K562 (cell line): ENCODE measurements at regions not wholly inside any gene's neighbourhood (a gene's known extent, or its start where the extent isn't known, plus 50 kb on each side); places are given as distances from the start of the nearest gene placed in this dataset.

Experiments
- ATAC-seq: fragments of 200-7000 bp; cut with Tn5 transposase; 3 replicates; pipeline ENCODE4 v1.9.1; 2020; ENCODE audit warnings: moderate library complexity
- BruUV-seq: library from RNA; stranded (reverse); fragments of 400-500 nt; replicated peaks from 2 replicates; lab custom pipeline; 2021; lab: Mats Ljungman, UMichigan
- CTCF ChIA-PET: fragments of 300-600 bp; formaldehyde crosslinking; extraction: SDS; loops from one replicate; lab custom pipeline; 2021; ENCODE audit warnings: low intra/inter-chr PET ratio; lab: Yijun Ruan, JAX
- POLR2A ChIA-PET: fragments of 300-600, 350-650 bp; sonication (Branson Sonifier 250); formaldehyde crosslinking; extraction: SDS; loops from one replicate; lab custom pipeline; 2021; ENCODE audit warnings: antibody characterized with exemption, inconsistent platforms; lab: Yijun Ruan, JAX
- DNase-seq, 4 experiments: peaks; one replicate each; pipeline versions ENCODE4 v3.0.0 to v3.0.0-alpha.2; 2011 to 2018; ENCODE audit warnings: low spot score in 3 of 4, mixed read lengths in 3 of 4; ENCODE audit errors: extremely low read depth in 1 of 4
- FAIRE-seq: peaks from 2 replicates; lab custom pipeline; 2011; peaks lifted over from hg19 to GRCh38; lab: Jason Lieb, UNC
- H2AFZ ChIP-seq: 2 replicates; pipeline ENCODE4 v1.6.0; 2011; ENCODE audit warnings: low read depth, low read length, control low read depth, inconsistent platforms
- H3K27ac ChIP-seq: fragments of 200-600 bp; 3 replicates; pipeline ENCODE4 v1.8.0; 2011; ENCODE audit warnings: low read depth, mild to moderate bottlenecking, control low read depth, inconsistent platforms, low read length, moderate library complexity, mixed read lengths; ENCODE audit errors: extremely low read depth
- H3K27me3 ChIP-seq, 2 experiments: fragments of 300-600 bp in 1 of 2; 2 replicates in 1 of 2; 3 replicates in 1 of 2; pipeline versions ENCODE4 v1.6.0 to v1.8.0; 2011; ENCODE audit warnings: inconsistent platforms in 2 of 2, low read length in 2 of 2, mild to moderate bottlenecking in 1 of 2, mixed read lengths in 1 of 2, moderate library complexity in 1 of 2; ENCODE audit not compliant: control insufficient read depth in 2 of 2, insufficient read depth in 2 of 2
- H3K36me3 ChIP-seq: fragments of 300-600 bp; 3 replicates; pipeline ENCODE4 v1.8.0; 2011; ENCODE audit warnings: mild to moderate bottlenecking, low read length, inconsistent platforms; ENCODE audit not compliant: control insufficient read depth, insufficient read depth
- H3K4me1 ChIP-seq, 2 experiments: fragments of 200-600 bp in 1 of 2; replicated peaks in 1 of 2; 2 replicates in 1 of 2; 3 replicates in 1 of 2; pipeline versions ENCODE4 v1.5.1 to v1.8.0; 2011; ENCODE audit warnings: inconsistent platforms in 2 of 2, low read length in 2 of 2, mild to moderate bottlenecking in 1 of 2, mixed read lengths in 1 of 2, moderate library complexity in 1 of 2; ENCODE audit not compliant: control insufficient read depth in 2 of 2, insufficient read depth in 2 of 2
- H3K4me2 ChIP-seq: 2 replicates; pipeline ENCODE4 v1.6.1; 2011; ENCODE audit warnings: low read length, control low read depth, inconsistent platforms, mixed read lengths; ENCODE audit not compliant: insufficient read depth
- H3K4me3 ChIP-seq: fragments of 200-600 bp; sonication (generic), shearing (Covaris generic); 2 replicates; pipeline ENCODE4 v1.5.1; 2016; ENCODE audit warnings: control low read depth, inconsistent platforms
- H3K79me2 ChIP-seq: fragments of 200-600 bp; 3 replicates; pipeline ENCODE4 v1.8.0; 2011; ENCODE audit warnings: low read length, inconsistent platforms; ENCODE audit not compliant: control insufficient read depth, insufficient read depth
- H3K9ac ChIP-seq, 2 experiments: 2 replicates each; pipeline versions ENCODE4 v1.6.0 to v1.6.1; 2011; ENCODE audit warnings: low read depth in 2 of 2, low read length in 2 of 2, control low read depth in 1 of 2, inconsistent platforms in 1 of 2, mild to moderate bottlenecking in 1 of 2, mixed read lengths in 1 of 2; ENCODE audit not compliant: insufficient read depth in 1 of 2
- H3K9me1 ChIP-seq: one replicate; pipeline ENCODE4 v1.6.0; 2011; ENCODE audit warnings: inconsistent platforms, mild to moderate bottlenecking, low read length, moderate library complexity; ENCODE audit not compliant: control insufficient read depth, insufficient read depth
- H3K9me3 ChIP-seq: replicated peaks from 2 replicates; pipeline ENCODE4 v1.5.1; 2011; ENCODE audit warnings: low read depth, low read length, inconsistent platforms; ENCODE audit not compliant: control insufficient read depth, insufficient read depth
- H4K20me1 ChIP-seq: replicated peaks from 2 replicates; pipeline ENCODE4 v1.6.1; 2011; ENCODE audit warnings: low read length, inconsistent platforms, mixed read lengths; ENCODE audit not compliant: control insufficient read depth, insufficient read depth
- E2F3 ChIP-seq: fragments of 250-450 bp; sonication (Bioruptor Pico); IDR thresholded peaks from 2 replicates; pipeline ENCODE4 v1.4.0; 2020; ENCODE audit warnings: mild to moderate bottlenecking
- HNRNPL ChIP-seq: fragments of 200-400 bp; formaldehyde crosslinking; IDR thresholded peaks from 2 replicates; pipeline ENCODE4 v1.6.1; 2017; ENCODE audit warnings: low read depth, mild to moderate bottlenecking, low read length
- SIRT6 ChIP-seq: IDR thresholded peaks from one replicate; pipeline ENCODE4 v1.6.1; 2012; ENCODE audit warnings: low read depth, mild to moderate bottlenecking, control low read depth, inconsistent platforms, low read length, moderate library complexity
- ZNF668 ChIP-seq: fragments of 250-450 bp; sonication (Bioruptor Pico); IDR thresholded peaks from 2 replicates; pipeline ENCODE4 v1.8.0; 2022; ENCODE audit warnings: mild to moderate bottlenecking, inconsistent platforms
- ZNF830 ChIP-seq: fragments of 250-450 bp; sonication (Bioruptor Pico); IDR thresholded peaks from 2 replicates; pipeline ENCODE4 v1.5.0; 2021; ENCODE audit warnings: mild to moderate bottlenecking
- in situ Hi-C: fragments of 300-500 bp; cut with MboI; formaldehyde crosslinking; loops from 4 replicates; pipeline ENCODE4 v1.15.0; 2018; ENCODE audit warnings: inconsistent platforms, mixed read lengths
- intact Hi-C: fragments of 100-400 bp; cut with micrococcal nuclease; formaldehyde crosslinking; loops from 2 replicates; pipeline ENCODE4 v1.14.2; 2022
- TF ChIP-seq, protein P1 (sequence below): sonication (generic); formaldehyde crosslinking; IDR thresholded peaks from 2 replicates; pipeline ENCODE4 v1.8.0; 2023; ENCODE audit warnings: mild to moderate bottlenecking, missing genetic modification reagents
- TF ChIP-seq, protein P2 (sequence below): fragments of 250-450 bp; sonication (Bioruptor Pico); IDR thresholded peaks from 2 replicates; pipeline ENCODE4 v1.4.0; 2020
- TF ChIP-seq, protein P3 (sequence below): sonication (generic); formaldehyde crosslinking; IDR thresholded peaks from 2 replicates; pipeline ENCODE4 v1.9.0; 2022; ENCODE audit warnings: mild to moderate bottlenecking, missing genetic modification reagents
- TF ChIP-seq, protein P4 (sequence below): fragments of 450-650 bp; IDR thresholded peaks from 2 replicates; pipeline ENCODE4 v1.6.1; 2017; ENCODE audit warnings: antibody characterized with exemption
- TF ChIP-seq, protein P5 (sequence below): fragments of 250-450 bp; sonication (Bioruptor Pico); IDR thresholded peaks from 2 replicates; pipeline ENCODE4 v1.8.0; 2021; ENCODE audit warnings: mild to moderate bottlenecking, moderate library complexity

DNA sequence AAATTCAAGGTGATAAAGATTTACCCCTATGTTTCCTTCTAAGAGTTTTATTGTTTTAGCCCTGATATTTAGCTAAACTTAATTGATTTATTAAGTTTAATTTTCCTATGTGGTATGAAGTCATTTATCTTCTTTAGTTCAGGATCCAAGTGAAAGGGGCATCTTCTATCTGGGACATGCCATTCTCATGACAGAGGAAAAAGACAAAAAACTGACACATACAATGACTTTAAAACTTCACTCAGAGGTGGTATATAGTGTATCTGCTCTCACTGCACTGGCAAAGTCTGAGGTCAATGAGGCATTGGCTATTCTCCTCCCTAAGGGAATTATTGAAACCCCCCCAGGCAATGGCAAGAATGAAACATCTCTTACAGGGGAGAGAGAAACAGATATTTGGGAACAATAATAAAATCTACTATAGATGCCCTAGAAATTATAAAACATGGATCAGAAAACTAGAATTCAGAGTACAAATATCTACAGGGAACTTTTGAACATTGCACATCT is 237.4 kb downstream of the MYCN start:
- Histone ChIP-seq H4K20me1 (no peaks in the 10 kb centered on the region), H3K27me3 (peaks cover 0 to 15% of the 10 kb centered on the region in 2 experiments; a peak in 3 of 5 replicates), H3K36me3 (no peaks in the 10 kb centered on the region), H3K4me1 (no peaks in the 10 kb centered on the region), H3K9me1 (no peaks in the 10 kb centered on the region), H3K4me3 (no peak overlapping the region), H3K27ac (no peak overlapping the region), H3K4me2 (no peak overlapping the region), H3K79me2 (no peaks in the 10 kb centered on the region), H3K9me3 (no peaks in the 10 kb centered on the region), H3K9ac (no peak overlapping the region), H2AFZ (no peak overlapping the region)
- intact Hi-C loops (no loop called here), in situ Hi-C loops (no loop called here)
- no peak for DNase-seq
- ATAC-seq = no peak
- FAIRE-seq = no peak
- ChIA-PET POLR2A (interaction anchor here (0.7 kb wide), 2 partner anchors 10 to 56 kb away, joined by 3 read pairs; no protein-coding TSS in a partner anchor), CTCF (no interaction called here)
- no TSS peak for BruUV-seq
- TF ChIP-seq HNRNPL = no peak
- TF ChIP-seq, protein P1, sequence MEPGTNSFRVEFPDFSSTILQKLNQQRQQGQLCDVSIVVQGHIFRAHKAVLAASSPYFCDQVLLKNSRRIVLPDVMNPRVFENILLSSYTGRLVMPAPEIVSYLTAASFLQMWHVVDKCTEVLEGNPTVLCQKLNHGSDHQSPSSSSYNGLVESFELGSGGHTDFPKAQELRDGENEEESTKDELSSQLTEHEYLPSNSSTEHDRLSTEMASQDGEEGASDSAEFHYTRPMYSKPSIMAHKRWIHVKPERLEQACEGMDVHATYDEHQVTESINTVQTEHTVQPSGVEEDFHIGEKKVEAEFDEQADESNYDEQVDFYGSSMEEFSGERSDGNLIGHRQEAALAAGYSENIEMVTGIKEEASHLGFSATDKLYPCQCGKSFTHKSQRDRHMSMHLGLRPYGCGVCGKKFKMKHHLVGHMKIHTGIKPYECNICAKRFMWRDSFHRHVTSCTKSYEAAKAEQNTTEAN (CRISPR knock-in tag) = no peak
- TF ChIP-seq SIRT6 = no peak
- TF ChIP-seq ZNF668 (CRISPR knock-in tag) = no peak
- TF ChIP-seq, protein P2, sequence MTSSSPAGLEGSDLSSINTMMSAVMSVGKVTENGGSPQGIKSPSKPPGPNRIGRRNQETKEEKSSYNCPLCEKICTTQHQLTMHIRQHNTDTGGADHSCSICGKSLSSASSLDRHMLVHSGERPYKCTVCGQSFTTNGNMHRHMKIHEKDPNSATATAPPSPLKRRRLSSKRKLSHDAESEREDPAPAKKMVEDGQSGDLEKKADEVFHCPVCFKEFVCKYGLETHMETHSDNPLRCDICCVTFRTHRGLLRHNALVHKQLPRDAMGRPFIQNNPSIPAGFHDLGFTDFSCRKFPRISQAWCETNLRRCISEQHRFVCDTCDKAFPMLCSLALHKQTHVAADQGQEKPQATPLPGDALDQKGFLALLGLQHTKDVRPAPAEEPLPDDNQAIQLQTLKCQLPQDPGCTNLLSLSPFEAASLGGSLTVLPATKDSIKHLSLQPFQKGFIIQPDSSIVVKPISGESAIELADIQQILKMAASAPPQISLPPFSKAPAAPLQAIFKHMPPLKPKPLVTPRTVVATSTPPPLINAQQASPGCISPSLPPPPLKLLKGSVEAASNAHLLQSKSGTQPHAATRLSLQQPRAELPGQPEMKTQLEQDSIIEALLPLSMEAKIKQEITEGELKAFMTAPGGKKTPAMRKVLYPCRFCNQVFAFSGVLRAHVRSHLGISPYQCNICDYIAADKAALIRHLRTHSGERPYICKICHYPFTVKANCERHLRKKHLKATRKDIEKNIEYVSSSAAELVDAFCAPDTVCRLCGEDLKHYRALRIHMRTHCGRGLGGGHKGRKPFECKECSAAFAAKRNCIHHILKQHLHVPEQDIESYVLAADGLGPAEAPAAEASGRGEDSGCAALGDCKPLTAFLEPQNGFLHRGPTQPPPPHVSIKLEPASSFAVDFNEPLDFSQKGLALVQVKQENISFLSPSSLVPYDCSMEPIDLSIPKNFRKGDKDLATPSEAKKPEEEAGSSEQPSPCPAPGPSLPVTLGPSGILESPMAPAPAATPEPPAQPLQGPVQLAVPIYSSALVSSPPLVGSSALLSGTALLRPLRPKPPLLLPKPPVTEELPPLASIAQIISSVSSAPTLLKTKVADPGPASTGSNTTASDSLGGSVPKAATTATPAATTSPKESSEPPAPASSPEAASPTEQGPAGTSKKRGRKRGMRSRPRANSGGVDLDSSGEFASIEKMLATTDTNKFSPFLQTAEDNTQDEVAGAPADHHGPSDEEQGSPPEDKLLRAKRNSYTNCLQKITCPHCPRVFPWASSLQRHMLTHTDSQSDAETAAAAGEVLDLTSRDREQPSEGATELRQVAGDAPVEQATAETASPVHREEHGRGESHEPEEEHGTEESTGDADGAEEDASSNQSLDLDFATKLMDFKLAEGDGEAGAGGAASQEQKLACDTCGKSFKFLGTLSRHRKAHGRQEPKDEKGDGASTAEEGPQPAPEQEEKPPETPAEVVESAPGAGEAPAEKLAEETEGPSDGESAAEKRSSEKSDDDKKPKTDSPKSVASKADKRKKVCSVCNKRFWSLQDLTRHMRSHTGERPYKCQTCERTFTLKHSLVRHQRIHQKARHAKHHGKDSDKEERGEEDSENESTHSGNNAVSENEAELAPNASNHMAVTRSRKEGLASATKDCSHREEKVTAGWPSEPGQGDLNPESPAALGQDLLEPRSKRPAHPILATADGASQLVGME = no peak
- TF ChIP-seq, protein P3, sequence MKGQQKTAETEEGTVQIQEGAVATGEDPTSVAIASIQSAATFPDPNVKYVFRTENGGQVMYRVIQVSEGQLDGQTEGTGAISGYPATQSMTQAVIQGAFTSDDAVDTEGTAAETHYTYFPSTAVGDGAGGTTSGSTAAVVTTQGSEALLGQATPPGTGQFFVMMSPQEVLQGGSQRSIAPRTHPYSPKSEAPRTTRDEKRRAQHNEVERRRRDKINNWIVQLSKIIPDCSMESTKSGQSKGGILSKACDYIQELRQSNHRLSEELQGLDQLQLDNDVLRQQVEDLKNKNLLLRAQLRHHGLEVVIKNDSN (CRISPR knock-in tag) = no peak
- TF ChIP-seq, protein P4, sequence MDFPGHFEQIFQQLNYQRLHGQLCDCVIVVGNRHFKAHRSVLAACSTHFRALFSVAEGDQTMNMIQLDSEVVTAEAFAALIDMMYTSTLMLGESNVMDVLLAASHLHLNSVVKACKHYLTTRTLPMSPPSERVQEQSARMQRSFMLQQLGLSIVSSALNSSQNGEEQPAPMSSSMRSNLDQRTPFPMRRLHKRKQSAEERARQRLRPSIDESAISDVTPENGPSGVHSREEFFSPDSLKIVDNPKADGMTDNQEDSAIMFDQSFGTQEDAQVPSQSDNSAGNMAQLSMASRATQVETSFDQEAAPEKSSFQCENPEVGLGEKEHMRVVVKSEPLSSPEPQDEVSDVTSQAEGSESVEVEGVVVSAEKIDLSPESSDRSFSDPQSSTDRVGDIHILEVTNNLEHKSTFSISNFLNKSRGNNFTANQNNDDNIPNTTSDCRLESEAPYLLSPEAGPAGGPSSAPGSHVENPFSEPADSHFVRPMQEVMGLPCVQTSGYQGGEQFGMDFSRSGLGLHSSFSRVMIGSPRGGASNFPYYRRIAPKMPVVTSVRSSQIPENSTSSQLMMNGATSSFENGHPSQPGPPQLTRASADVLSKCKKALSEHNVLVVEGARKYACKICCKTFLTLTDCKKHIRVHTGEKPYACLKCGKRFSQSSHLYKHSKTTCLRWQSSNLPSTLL = no peak
- TF ChIP-seq ZNF830 (CRISPR knock-in tag) = no peak
- TF ChIP-seq E2F3 = no peak
- TF ChIP-seq, protein P5, sequence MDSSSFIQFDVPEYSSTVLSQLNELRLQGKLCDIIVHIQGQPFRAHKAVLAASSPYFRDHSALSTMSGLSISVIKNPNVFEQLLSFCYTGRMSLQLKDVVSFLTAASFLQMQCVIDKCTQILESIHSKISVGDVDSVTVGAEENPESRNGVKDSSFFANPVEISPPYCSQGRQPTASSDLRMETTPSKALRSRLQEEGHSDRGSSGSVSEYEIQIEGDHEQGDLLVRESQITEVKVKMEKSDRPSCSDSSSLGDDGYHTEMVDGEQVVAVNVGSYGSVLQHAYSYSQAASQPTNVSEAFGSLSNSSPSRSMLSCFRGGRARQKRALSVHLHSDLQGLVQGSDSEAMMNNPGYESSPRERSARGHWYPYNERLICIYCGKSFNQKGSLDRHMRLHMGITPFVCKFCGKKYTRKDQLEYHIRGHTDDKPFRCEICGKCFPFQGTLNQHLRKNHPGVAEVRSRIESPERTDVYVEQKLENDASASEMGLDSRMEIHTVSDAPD (CRISPR knock-in tag) = no peak
